ENCODE measurements at regions not wholly inside any gene's neighbourhood (a gene's known extent, or its start where the extent isn't known, plus 50 kb on each side); places are given as distances from the start of the nearest gene placed in this dataset.

- DNase-seq (ENCODE audit: low read depth in 2 of 2) = no peak
- H3K4me3 ChIP-seq (replicated peaks in 1 of 2; ENCODE audit: low read depth in 2 of 2, low read length in 2 of 2) = no peak overlapping the region
- no peak for TF ChIP-seq CTCF (IDR thresholded peaks at IDR 0.05; ENCODE audit: low read depth, low read length)
These were observed 232.2 kb upstream of the GRID2 start for GRCh38 chr4:92071587-92071986.

- DNase-seq (ENCODE audit: low read depth in 2 of 2) = no peak
- no peak for TF ChIP-seq CTCF (IDR thresholded peaks at IDR 0.05; ENCODE audit: low read depth, low read length)
- H3K4me3 ChIP-seq (replicated peaks in 1 of 2; ENCODE audit: low read depth in 2 of 2, low read length in 2 of 2) = no peak overlapping the region
These were observed 228.9 kb upstream of the GRID2 start for GRCh38 chr4:92074839-92075238.

- DNase-seq (ENCODE audit: low read depth in 2 of 2) = no peak
- TF ChIP-seq CTCF (IDR thresholded peaks at IDR 0.05; ENCODE audit: low read depth, low read length) = no peak
- no peak overlapping the region for H3K4me3 ChIP-seq (replicated peaks in 1 of 2; ENCODE audit: low read depth in 2 of 2, low read length in 2 of 2)
These were observed 212.9 kb upstream of the GRID2 start for GRCh38 chr4:92090887-92091286.

- peak in 1 of 2 donors; percentile 12 for DNase-seq (ENCODE audit: low read depth in 2 of 2)
- no peak overlapping the region for H3K4me3 ChIP-seq (replicated peaks in 1 of 2; ENCODE audit: low read depth in 2 of 2, low read length in 2 of 2)
- TF ChIP-seq CTCF (IDR thresholded peaks at IDR 0.05; ENCODE audit: low read depth, low read length) = no peak
These were observed 212.4 kb upstream of the GRID2 start for GRCh38 chr4:92091335-92091734.

GRCh38 chr4:92099861-92100260, 203.9 kb upstream of the GRID2 start:
- peak in 1 of 2 donors; percentile 12 for DNase-seq (ENCODE audit: low read depth in 2 of 2)
- H3K4me3 ChIP-seq (replicated peaks in 1 of 2; ENCODE audit: low read depth in 2 of 2, low read length in 2 of 2) = no peak overlapping the region
- no peak for TF ChIP-seq CTCF (IDR thresholded peaks at IDR 0.05; ENCODE audit: low read depth, low read length)

GRCh38 chr4:92100975-92101374, 202.8 kb upstream of the GRID2 start:
- no peak overlapping the region for H3K4me3 ChIP-seq (replicated peaks in 1 of 2; ENCODE audit: low read depth in 2 of 2, low read length in 2 of 2)
- DNase-seq (ENCODE audit: low read depth in 2 of 2) = no peak
- no peak for TF ChIP-seq CTCF (IDR thresholded peaks at IDR 0.05; ENCODE audit: low read depth, low read length)

- no peak overlapping the region for H3K4me3 ChIP-seq (replicated peaks in 1 of 2; ENCODE audit: low read depth in 2 of 2, low read length in 2 of 2)
- no peak for TF ChIP-seq CTCF (IDR thresholded peaks at IDR 0.05; ENCODE audit: low read depth, low read length)
- peak; percentile 38 to 85 for DNase-seq (ENCODE audit: low read depth in 2 of 2)
These were observed 202.0 kb upstream of the GRID2 start for GRCh38 chr4:92101737-92102172.
